CD14-positive monocyte (primary cell): ENCODE measurements at regions not wholly inside any gene's neighbourhood (a gene's known extent, or its start where the extent isn't known, plus 50 kb on each side); places are given as distances from the start of the nearest gene placed in this dataset.

Experiments used
- DNase-seq, 3 donors: peaks; one replicate each; pipeline ENCODE4 v3.0.0-alpha.2; 2011 to 2022
- H2AFZ ChIP-seq: 2 replicates; pipeline ENCODE4 v1.6.0; 2012; ENCODE audit warnings: mild to moderate bottlenecking, low read depth, low read length, inconsistent platforms; ENCODE audit not compliant: insufficient read depth, poor library complexity, severe bottlenecking
- H3K27ac ChIP-seq, 2 donors: 1 replicate in 1 of 2; 2 replicates in 1 of 2; pipeline ENCODE4 v1.5.1; 2012 to 2013; ENCODE audit warnings: low read length in 2 of 2, control low read depth in 1 of 2, inconsistent platforms in 1 of 2, low read depth in 1 of 2, mild to moderate bottlenecking in 1 of 2
- H3K27me3 ChIP-seq, 2 donors: one replicate each; pipeline versions ENCODE4 v1.6.0 to v1.6.1; 2011 to 2013; ENCODE audit warnings: low read length in 2 of 2; ENCODE audit not compliant: control insufficient read depth in 2 of 2, insufficient read depth in 2 of 2
- H3K36me3 ChIP-seq, 2 donors: replicated peaks in 1 of 2; 1 replicate in 1 of 2; 2 replicates in 1 of 2; pipeline versions ENCODE4 v1.5.1 to v1.6.1; 2012 to 2013; ENCODE audit warnings: low read length in 2 of 2, control low read depth in 1 of 2, inconsistent platforms in 1 of 2, mild to moderate bottlenecking in 1 of 2; ENCODE audit not compliant: insufficient read depth in 2 of 2, control insufficient read depth in 1 of 2
- H3K4me1 ChIP-seq, 2 donors: 1 replicate in 1 of 2; 2 replicates in 1 of 2; pipeline versions ENCODE4 v1.5.1 to v1.6.1; 2012 to 2013; ENCODE audit warnings: low read length in 2 of 2, control low read depth in 1 of 2, inconsistent platforms in 1 of 2, mild to moderate bottlenecking in 1 of 2, moderate library complexity in 1 of 2; ENCODE audit not compliant: insufficient read depth in 2 of 2, control insufficient read depth in 1 of 2
- H3K4me2 ChIP-seq: replicated peaks from 2 replicates; pipeline ENCODE3; 2012; ENCODE audit warnings: low read length, moderate library complexity, mild to moderate bottlenecking; ENCODE audit not compliant: poor library complexity, severe bottlenecking; ENCODE audit errors: extremely low read depth
- H3K4me3 ChIP-seq, 3 experiments: fragments of 200-600 bp in 1 of 3; sonication (generic) in 1 of 3; replicated peaks in 1 of 3; 1 replicate in 2 of 3; 2 replicates in 1 of 3; pipeline ENCODE4 v1.5.1; 2011 to 2013; ENCODE audit warnings: low read length in 3 of 3, mild to moderate bottlenecking in 3 of 3, control low read depth in 2 of 3, low read depth in 2 of 3, inconsistent platforms in 1 of 3, moderate library complexity in 1 of 3
- H3K79me2 ChIP-seq: 2 replicates; pipeline ENCODE4 v1.6.0; 2012; ENCODE audit warnings: mild to moderate bottlenecking, control low read depth, inconsistent platforms, low read length, moderate library complexity; ENCODE audit not compliant: insufficient read depth
- H3K9ac ChIP-seq: 2 replicates; pipeline ENCODE4 v1.6.0; 2017; ENCODE audit warnings: low read length, mild to moderate bottlenecking; ENCODE audit not compliant: insufficient read depth, poor library complexity, severe bottlenecking
- H3K9me3 ChIP-seq, 2 donors: replicated peaks in 1 of 2; 1 replicate in 1 of 2; 2 replicates in 1 of 2; pipeline versions ENCODE4 v1.5.1 to v1.6.1; 2012 to 2013; ENCODE audit warnings: low read length in 2 of 2, control low read depth in 1 of 2; ENCODE audit not compliant: control insufficient read depth in 1 of 2, insufficient read depth in 1 of 2
- H4K20me1 ChIP-seq: 2 replicates; pipeline ENCODE4 v1.6.0; 2012; ENCODE audit warnings: mild to moderate bottlenecking, low read length, control low read depth, moderate library complexity; ENCODE audit not compliant: insufficient read depth
- H3K27ac Mint-ChIP-seq, 7 donors: one replicate each; pipeline ENCODE4 v1.8.0; 2020; ENCODE audit warnings: mild to moderate bottlenecking in 7 of 7, mixed read lengths in 7 of 7, moderate library complexity in 6 of 7, inconsistent platforms in 2 of 7
- H3K27me3 Mint-ChIP-seq, 3 donors: one replicate each; pipeline ENCODE4 v1.8.0; 2021 to 2022; ENCODE audit warnings: low read depth in 3 of 3, mild to moderate bottlenecking in 3 of 3, mixed read lengths in 3 of 3, moderate library complexity in 3 of 3, inconsistent platforms in 1 of 3
- H3K36me3 Mint-ChIP-seq, 2 donors: one replicate each; pipeline ENCODE4 v1.8.0; 2020; ENCODE audit warnings: mixed read lengths in 2 of 2, inconsistent platforms in 1 of 2, mild to moderate bottlenecking in 1 of 2
- H3K4me1 Mint-ChIP-seq: one replicate; pipeline ENCODE4 v1.8.0; 2020; ENCODE audit warnings: mild to moderate bottlenecking, mixed read lengths
- H3K4me3 Mint-ChIP-seq, 2 donors: one replicate each; pipeline ENCODE4 v1.8.0; 2020; ENCODE audit warnings: mild to moderate bottlenecking in 2 of 2, mixed read lengths in 2 of 2, moderate library complexity in 1 of 2
- H3K9me3 Mint-ChIP-seq, 7 donors: one replicate each; pipeline ENCODE4 v1.8.0; 2020 to 2022; ENCODE audit warnings: mixed read lengths in 7 of 7, mild to moderate bottlenecking in 6 of 7, moderate library complexity in 6 of 7, inconsistent platforms in 2 of 7
- WGBS: methylation state at CpG from one replicate; pipeline ENCODE4 v1.1.5; 2013; ENCODE audit warnings: missing lambda C conversion rate; ENCODE audit not compliant: insufficient coverage; 5-methylcytosine and 5-hydroxymethylcytosine counted together
- intact Hi-C, 2 donors: fragments of 100-400 bp; cut with micrococcal nuclease; formaldehyde crosslinking; loops; one replicate each; pipeline versions ENCODE4 v1.15.0 to v1.15.1; 2023
- TF ChIP-seq, protein P1 (sequence below): fragments of 200-600 bp; IDR thresholded peaks from one replicate; pipeline ENCODE4 v1.8.0; 2022; ENCODE audit warnings: antibody characterized with exemption, mild to moderate bottlenecking

- Histone ChIP-seq H3K4me1 (no peaks in the 10 kb centered on the region), H3K4me3 (no peak overlapping the region), H3K27me3 (no peaks in the 10 kb centered on the region), H4K20me1 (no peaks in the 10 kb centered on the region), H3K9me3 (no peaks in the 10 kb centered on the region), H3K79me2 (no peaks in the 10 kb centered on the region), H3K9ac (no peak overlapping the region), H2AFZ (no peak overlapping the region), H3K4me2 (no peak overlapping the region), H3K27ac (no peak overlapping the region), H3K36me3 (no peaks in the 10 kb centered on the region)
- 88% methylated on average over 2 of the region's 4 CpGs for WGBS
- H3K36me3 Mint-ChIP-seq = no peaks in the 10 kb centered on the region
- H3K4me3 Mint-ChIP-seq = no peak overlapping the region
- peaks cover 2 to 5% (median 5%) of the 10 kb centered on the region in 3 donors for H3K27me3 Mint-ChIP-seq
- intact Hi-C loops = no loop called here
- H3K9me3 Mint-ChIP-seq = peaks cover 0 to 2% (median 0%) of the 10 kb centered on the region in 7 donors
- no peaks in the 10 kb centered on the region for H3K4me1 Mint-ChIP-seq
- no peak overlapping the region for H3K27ac Mint-ChIP-seq
- TF ChIP-seq, protein P1, sequence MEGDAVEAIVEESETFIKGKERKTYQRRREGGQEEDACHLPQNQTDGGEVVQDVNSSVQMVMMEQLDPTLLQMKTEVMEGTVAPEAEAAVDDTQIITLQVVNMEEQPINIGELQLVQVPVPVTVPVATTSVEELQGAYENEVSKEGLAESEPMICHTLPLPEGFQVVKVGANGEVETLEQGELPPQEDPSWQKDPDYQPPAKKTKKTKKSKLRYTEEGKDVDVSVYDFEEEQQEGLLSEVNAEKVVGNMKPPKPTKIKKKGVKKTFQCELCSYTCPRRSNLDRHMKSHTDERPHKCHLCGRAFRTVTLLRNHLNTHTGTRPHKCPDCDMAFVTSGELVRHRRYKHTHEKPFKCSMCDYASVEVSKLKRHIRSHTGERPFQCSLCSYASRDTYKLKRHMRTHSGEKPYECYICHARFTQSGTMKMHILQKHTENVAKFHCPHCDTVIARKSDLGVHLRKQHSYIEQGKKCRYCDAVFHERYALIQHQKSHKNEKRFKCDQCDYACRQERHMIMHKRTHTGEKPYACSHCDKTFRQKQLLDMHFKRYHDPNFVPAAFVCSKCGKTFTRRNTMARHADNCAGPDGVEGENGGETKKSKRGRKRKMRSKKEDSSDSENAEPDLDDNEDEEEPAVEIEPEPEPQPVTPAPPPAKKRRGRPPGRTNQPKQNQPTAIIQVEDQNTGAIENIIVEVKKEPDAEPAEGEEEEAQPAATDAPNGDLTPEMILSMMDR = no peak
- no peak for DNase-seq
Observed at GRCh38 chr16:73711406-73712080, 585.1 kb upstream of the PSMD7 start.

DNA sequence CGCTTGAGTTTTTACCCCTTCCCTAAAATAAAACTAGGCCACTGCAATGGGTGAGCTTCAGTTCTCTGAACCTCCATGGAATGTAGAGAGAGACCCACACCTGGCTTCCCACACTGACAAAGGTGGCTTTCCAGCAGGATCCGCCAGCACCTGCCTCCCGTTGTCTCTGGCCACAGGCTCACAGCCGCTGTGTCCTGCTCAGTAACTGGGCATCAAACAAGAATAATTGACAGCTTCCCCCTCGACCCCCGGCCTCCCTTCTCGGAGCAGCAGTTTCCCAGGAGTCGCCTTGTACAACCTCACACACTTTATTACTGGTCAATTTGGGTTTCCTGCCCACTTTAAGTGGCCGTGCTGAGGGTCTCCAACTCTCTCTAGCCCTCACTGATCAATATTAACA is 586.1 kb upstream of the PSMD7 start:
- intact Hi-C loops = no loop called here

More for the DNA sequence above, 586.1 kb upstream of the PSMD7 start:
- Histone ChIP-seq H2AFZ (no peak overlapping the region), H3K4me1 (no peaks in the 10 kb centered on the region), H3K4me2 (no peak overlapping the region), H4K20me1 (no peaks in the 10 kb centered on the region), H3K4me3 (no peak overlapping the region), H3K9ac (no peak overlapping the region), H3K9me3 (no peaks in the 10 kb centered on the region), H3K27ac (no peak overlapping the region), H3K36me3 (no peaks in the 10 kb centered on the region), H3K27me3 (no peaks in the 10 kb centered on the region), H3K79me2 (no peaks in the 10 kb centered on the region)
- 55% methylated on average over 7 of the region's 9 CpGs for WGBS
- no peaks in the 10 kb centered on the region for H3K4me1 Mint-ChIP-seq
- no peak overlapping the region for H3K4me3 Mint-ChIP-seq
- H3K27me3 Mint-ChIP-seq = peaks cover 4 to 5% (median 5%) of the 10 kb centered on the region in 3 donors
- TF ChIP-seq, protein P1 = no peak
- H3K9me3 Mint-ChIP-seq = peaks cover 0 to 4% (median 1%) of the 10 kb centered on the region in 7 donors
- no peaks in the 10 kb centered on the region for H3K36me3 Mint-ChIP-seq
- H3K27ac Mint-ChIP-seq = no peak overlapping the region
- DNase-seq = no peak
